ENCODE measurements at regions not wholly inside any gene's neighbourhood (a gene's known extent, or its start where the extent isn't known, plus 50 kb on each side); places are given as distances from the start of the nearest gene placed in this dataset.
"Not testable (repeated sequence)": the region's sequence is repeated elsewhere in the genome, so short reads cannot be mapped to it uniquely, and the experiment has no call there.

DNA sequence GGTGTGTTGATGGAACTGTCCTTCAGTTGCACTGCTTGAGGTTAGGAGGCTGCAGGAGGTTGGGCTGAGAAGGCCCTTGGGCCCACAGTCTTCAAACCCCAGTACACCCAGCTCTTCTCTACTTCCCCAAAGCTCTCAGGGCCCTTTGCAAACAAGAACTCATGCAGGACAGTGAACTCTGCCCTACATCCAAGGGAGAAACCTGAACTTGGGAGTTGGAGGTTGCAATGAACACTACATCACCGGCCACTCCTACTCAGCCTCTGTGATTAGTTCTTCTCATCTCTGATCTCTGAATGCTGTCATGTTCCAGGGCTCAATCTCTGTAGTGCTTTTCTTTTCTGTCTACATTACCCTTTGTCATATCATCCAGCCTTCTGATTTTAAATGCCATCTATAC, 148.5 kb upstream of the PDE7B start:
- no peak overlapping the region for H3K4me3 ChIP-seq (ENCODE audit: low read depth, low read length)

DNA sequence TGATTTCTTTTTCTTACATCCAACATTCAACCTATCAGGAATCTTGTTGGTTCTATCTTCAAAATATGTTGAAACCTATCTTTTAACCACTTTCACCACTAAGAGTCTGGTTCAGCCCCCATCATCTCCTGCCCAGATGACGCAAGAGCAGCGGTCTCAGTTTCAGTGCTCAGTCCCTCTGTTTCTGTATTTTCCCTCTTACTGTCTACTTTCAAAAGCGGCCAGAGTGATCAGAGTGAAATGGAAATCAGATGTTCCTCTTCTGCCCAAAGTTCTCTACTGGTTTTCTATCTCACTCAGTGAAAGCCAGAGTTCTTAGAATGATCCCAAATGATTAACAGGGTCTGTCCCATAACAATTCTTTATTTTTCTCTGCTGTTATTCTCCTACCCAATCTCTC, 147.9 kb upstream of the PDE7B start:
- no peak overlapping the region for H3K4me3 ChIP-seq (ENCODE audit: low read depth, low read length)

GRCh38 chr6:135707426-135707825, 144.1 kb upstream of the PDE7B start:
- H3K4me3 ChIP-seq (ENCODE audit: low read depth, low read length): no peak overlapping the region

DNA sequence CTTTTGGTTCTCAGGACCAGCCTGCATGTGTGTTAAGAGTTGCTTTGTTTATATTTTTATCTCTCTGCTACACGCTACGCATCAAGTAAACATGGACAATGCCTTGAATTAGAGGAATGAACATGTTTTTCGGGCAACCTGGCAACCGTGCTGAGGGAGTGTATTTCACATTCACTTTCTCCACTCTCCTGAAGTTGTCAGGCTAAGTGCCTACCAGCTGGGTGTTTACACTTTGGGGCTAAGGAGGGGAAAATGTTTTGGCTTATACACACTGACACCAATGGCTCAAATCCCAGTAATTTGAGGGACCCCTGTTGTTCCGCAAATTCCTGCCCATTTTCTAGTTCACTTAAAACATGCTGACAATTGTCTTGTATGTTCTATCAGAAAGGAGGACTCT, 141.5 kb upstream of the PDE7B start:
- no peak overlapping the region for H3K4me3 ChIP-seq (ENCODE audit: low read depth, low read length)

- no peak overlapping the region for H3K4me3 ChIP-seq (ENCODE audit: low read depth, low read length)
Observed at GRCh38 chr6:135722190-135722589, 129.3 kb upstream of the PDE7B start.

GRCh38 chr6:135722679-135723078, 128.8 kb upstream of the PDE7B start:
- no peak overlapping the region for H3K4me3 ChIP-seq (ENCODE audit: low read depth, low read length)

DNA sequence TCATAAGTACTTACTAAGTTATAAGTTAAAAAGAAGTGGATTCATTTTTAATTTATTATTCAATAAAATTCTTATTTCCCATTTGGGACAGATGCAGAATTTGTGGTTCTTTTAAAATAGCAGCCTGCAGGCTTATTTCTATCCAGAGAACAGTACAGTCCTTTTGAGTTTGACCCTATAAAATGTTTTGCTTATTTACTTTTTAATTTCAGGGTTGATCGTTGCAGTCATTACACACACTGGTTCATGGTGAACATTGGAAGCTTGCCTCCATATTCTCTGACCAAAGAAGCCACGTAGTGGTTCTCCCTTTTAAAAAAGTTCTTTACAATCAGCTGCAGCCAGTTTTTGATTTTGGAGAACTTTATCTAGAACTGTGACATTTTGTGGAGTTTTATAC, 122.9 kb upstream of the PDE7B start:
- H3K4me3 ChIP-seq (ENCODE audit: low read depth, low read length): no peak overlapping the region

GRCh38 chr6:135731116-135731515, 120.4 kb upstream of the PDE7B start:
- no peak overlapping the region for H3K4me3 ChIP-seq (ENCODE audit: low read depth, low read length)

DNA sequence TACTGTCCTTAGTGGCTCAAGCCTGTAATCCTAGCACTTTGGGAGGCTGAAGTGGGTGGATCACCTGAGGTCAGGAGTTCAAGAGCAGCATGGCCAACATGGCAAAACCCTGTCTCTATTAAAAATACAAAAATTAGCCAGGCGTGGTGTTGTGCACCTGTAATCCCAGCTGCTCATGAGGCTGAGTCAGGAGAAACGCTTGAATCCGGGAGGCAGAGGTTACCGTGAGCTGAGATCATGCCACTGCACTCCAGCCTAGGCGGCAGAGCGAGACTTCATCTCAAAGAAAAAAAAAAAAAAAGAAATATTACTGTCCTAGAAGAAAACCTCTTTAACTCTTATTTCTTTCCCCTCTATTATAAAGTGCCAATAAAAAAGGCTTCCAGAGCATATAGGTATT, 115.2 kb upstream of the PDE7B start:
- H3K4me3 ChIP-seq (ENCODE audit: low read depth, low read length): not testable (repeated sequence)

- no peak overlapping the region for H3K4me3 ChIP-seq (ENCODE audit: low read depth, low read length)
Observed at GRCh38 chr6:135738636-135739035, 112.9 kb upstream of the PDE7B start.

DNA sequence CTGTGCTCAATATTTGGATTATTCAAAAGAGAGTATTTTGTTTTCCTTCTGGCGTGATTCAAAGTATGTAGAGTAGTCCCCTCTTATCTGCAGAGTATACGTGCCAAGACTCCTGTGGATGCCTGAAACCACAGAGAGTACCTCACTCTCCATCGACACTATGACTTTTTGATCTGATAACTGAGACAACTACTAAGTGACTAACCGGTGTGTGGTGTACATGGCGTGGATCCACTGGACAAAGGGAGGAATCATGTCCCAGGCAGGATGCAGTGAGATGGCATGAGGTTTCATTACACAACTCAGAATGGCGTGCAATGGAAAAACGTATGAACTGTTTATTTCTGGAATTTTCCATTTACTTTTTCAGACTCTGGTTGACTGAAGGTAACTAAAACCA, 112.2 kb upstream of the PDE7B start:
- no peak overlapping the region for H3K4me3 ChIP-seq (ENCODE audit: low read depth, low read length)

GRCh38 chr6:135740580-135740979, 110.9 kb upstream of the PDE7B start:
- H3K4me3 ChIP-seq (ENCODE audit: low read depth, low read length): no peak overlapping the region

DNA sequence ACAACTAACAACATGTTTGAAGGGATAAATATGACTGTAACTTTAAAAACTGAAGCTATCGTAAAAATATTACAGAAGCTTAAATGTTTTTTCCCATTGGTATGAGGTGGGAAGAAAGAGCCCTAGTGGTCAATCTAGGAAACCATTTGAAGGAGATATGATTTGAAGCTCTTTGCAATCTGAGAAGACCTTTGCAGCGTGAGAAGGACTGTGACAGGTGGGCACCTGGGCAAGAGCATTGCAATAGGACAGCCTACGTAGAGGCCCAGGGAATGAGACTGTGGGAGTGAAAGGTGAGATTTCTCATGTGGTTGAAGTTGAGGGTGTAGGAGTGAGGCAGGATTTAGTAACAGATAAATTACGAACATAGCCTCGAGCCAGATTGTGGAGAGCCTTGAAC, 108.0 kb upstream of the PDE7B start:
- H3K4me3 ChIP-seq (ENCODE audit: low read depth, low read length): no peak overlapping the region

GRCh38 chr6:135748189-135748588, 103.3 kb upstream of the PDE7B start:
- no peak overlapping the region for H3K4me3 ChIP-seq (ENCODE audit: low read depth, low read length)

DNA sequence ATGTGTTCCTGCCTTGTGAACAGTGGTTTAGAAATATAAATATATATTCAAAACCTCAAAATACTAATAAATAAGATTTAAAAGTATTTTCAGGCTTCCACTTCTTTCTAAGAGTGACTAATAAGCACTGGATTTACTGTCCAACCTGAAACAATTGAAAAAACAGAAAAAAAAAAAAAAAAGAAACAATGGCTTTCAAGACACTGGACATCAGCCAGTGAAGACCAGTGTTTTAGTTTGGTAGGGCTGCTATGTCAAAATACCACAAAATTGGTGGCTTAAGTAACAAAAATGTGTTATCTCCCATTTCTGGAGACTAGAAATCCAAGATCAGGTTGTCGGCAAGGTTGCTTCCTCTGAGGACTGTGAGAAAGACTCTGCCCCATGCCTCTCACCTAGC, 101.4 kb upstream of the PDE7B start:
- no peak overlapping the region for H3K4me3 ChIP-seq (ENCODE audit: low read depth, low read length)

- H3K4me3 ChIP-seq (ENCODE audit: low read depth, low read length): no peak overlapping the region
Observed at GRCh38 chr6:135753196-135753595, 98.3 kb upstream of the PDE7B start.

DNA sequence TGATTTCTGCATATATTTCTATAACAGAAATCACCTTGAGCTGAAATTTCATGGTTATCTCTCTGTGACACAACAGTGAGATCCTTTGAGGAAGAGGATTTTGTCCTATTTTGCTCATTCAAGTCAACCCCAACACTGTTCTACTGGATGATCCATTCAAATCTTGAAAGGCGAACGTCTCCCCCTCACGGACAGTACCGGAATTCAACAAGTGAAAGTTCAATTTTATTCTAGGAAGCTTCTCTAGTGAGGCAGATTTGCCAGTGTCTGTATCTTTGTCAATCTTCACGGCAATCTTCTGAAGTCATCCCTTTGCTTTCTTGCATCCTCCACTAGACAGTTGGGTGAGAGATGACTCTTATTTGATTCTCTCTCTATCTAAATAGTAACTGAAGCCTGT, 91.7 kb upstream of the PDE7B start:
- no peak overlapping the region for H3K4me3 ChIP-seq (ENCODE audit: low read depth, low read length)

GRCh38 chr6:135774006-135774405, 77.5 kb upstream of the PDE7B start:
- H3K4me3 ChIP-seq (ENCODE audit: low read depth, low read length): no peak overlapping the region

- H3K4me3 ChIP-seq (ENCODE audit: low read depth, low read length): no peak overlapping the region
Observed at GRCh38 chr6:135779213-135779612, 72.3 kb upstream of the PDE7B start.

DNA sequence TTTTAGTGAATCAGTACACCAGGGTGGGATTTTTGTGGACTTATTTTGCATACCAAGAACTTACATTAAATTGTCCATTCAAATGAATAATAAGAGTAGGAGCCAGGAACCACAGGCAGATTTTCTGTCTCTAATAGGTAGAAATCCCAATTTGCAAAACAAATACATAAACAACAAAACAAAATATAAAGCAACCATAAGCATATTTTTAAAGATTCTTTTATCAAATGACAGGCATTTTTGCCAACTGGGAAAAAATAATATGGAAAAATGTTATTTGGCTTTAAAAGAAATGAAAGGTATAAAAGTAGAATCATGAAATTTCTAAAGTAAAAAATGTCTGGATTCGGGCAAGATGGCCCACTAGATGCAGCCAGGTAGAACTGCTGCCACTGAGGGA, 71.2 kb upstream of the PDE7B start:
- no peak overlapping the region for H3K4me3 ChIP-seq (ENCODE audit: low read depth, low read length)

DNA sequence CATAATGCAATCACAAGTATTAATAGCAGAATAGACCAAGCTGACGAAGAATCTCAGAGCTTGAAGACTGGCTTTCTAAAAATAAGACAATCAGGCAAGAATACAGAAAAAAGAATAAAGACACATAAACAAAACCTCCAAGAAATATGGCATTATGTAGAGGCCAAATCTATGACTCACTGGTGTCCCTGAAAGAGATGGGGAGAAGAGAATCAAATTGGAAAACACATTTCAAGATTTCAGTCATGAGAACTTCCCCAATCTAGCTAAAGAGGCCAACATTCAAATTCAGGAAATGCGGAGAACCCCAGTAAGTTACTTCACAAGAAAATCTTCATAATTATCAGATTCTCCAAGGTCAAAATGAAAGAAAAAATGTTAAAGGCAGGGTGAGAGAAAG, 69.0 kb upstream of the PDE7B start:
- no peak overlapping the region for H3K4me3 ChIP-seq (ENCODE audit: low read depth, low read length)

- no peak overlapping the region for H3K4me3 ChIP-seq (ENCODE audit: low read depth, low read length)
Observed at GRCh38 chr6:135784507-135784906, 67.0 kb upstream of the PDE7B start.

GRCh38 chr6:135789375-135790050, 62.0 kb upstream of the PDE7B start:
- H3K4me3 ChIP-seq (ENCODE audit: low read depth, low read length): no peak overlapping the region

Data from iPS-11a (cell line).